Astrocyte (in vitro differentiated cells and primary cell): ENCODE measurements at regions not wholly inside any gene's neighbourhood (a gene's known extent, or its start where the extent isn't known, plus 50 kb on each side); places are given as distances from the start of the nearest gene placed in this dataset.

ENCODE experiments used
- DNase-seq: peaks from one replicate; pipeline ENCODE4 v3.0.0-alpha.2; 2010; ENCODE audit warnings: low read depth
- FAIRE-seq: peaks from 2 replicates; lab custom pipeline; 2011; peaks lifted over from hg19 to GRCh38; lab: Jason Lieb, UNC
- H2AFZ ChIP-seq: 2 replicates; pipeline ENCODE4 v1.6.0; 2012; ENCODE audit warnings: low read depth, low read length, inconsistent platforms
- H3K27ac ChIP-seq: 2 replicates; pipeline ENCODE4 v1.5.1; 2011; ENCODE audit warnings: low read depth, low read length, inconsistent platforms
- H3K27me3 ChIP-seq: 2 replicates; pipeline ENCODE4 v1.6.0; 2011; ENCODE audit warnings: low read length, inconsistent platforms; ENCODE audit not compliant: insufficient read depth
- H3K36me3 ChIP-seq: 2 replicates; pipeline ENCODE4 v1.5.1; 2011; ENCODE audit warnings: low read length, inconsistent platforms; ENCODE audit not compliant: insufficient read depth
- H3K4me1 ChIP-seq: 2 replicates; pipeline ENCODE4 v1.5.1; 2011; ENCODE audit warnings: low read length, inconsistent platforms; ENCODE audit not compliant: insufficient read depth
- H3K4me2 ChIP-seq: 2 replicates; pipeline ENCODE4 v1.6.0; 2012; ENCODE audit warnings: low read length, inconsistent platforms
- H3K4me3 ChIP-seq: 2 replicates; pipeline ENCODE4 v1.5.1; 2011; ENCODE audit warnings: low read depth, mild to moderate bottlenecking, low read length, inconsistent platforms; ENCODE audit not compliant: insufficient read depth
- H3K79me2 ChIP-seq: 2 replicates; pipeline ENCODE4 v1.6.0; 2012; ENCODE audit warnings: mild to moderate bottlenecking, low read length, inconsistent platforms; ENCODE audit not compliant: insufficient read depth
- H3K9ac ChIP-seq: 2 replicates; pipeline ENCODE4 v1.6.0; 2012; ENCODE audit warnings: mild to moderate bottlenecking, low read length, inconsistent platforms
- H3K9me3 ChIP-seq: 2 replicates; pipeline ENCODE4 v1.5.1; 2012; ENCODE audit warnings: low read depth, mild to moderate bottlenecking, low read length, inconsistent platforms; ENCODE audit not compliant: insufficient read depth
- H4K20me1 ChIP-seq: 2 replicates; pipeline ENCODE4 v1.6.0; 2012; ENCODE audit warnings: low read length, inconsistent platforms; ENCODE audit not compliant: insufficient read depth
- H3K27ac Mint-ChIP-seq: one replicate; pipeline ENCODE4 v1.8.0; 2021; ENCODE audit warnings: mild to moderate bottlenecking, mixed read lengths; ENCODE audit not compliant: unreplicated experiment
- H3K27me3 Mint-ChIP-seq: one replicate; pipeline ENCODE4 v1.8.0; 2021; ENCODE audit warnings: low read depth, mixed read lengths; ENCODE audit not compliant: unreplicated experiment
- H3K36me3 Mint-ChIP-seq: one replicate; pipeline ENCODE4 v1.8.0; 2021; ENCODE audit warnings: low read depth, mixed read lengths; ENCODE audit not compliant: unreplicated experiment
- H3K4me1 Mint-ChIP-seq: one replicate; pipeline ENCODE4 v1.8.0; 2021; ENCODE audit warnings: low read depth, mixed read lengths; ENCODE audit not compliant: unreplicated experiment
- H3K4me3 Mint-ChIP-seq: one replicate; pipeline ENCODE4 v1.8.0; 2021; ENCODE audit warnings: mild to moderate bottlenecking, moderate library complexity, mixed read lengths; ENCODE audit not compliant: unreplicated experiment
- H3K9me3 Mint-ChIP-seq: one replicate; pipeline ENCODE4 v1.8.0; 2021; ENCODE audit warnings: mild to moderate bottlenecking, mixed read lengths; ENCODE audit not compliant: unreplicated experiment
- EZH2 ChIP-seq: IDR thresholded peaks from 2 replicates; pipeline ENCODE4 v1.6.1; 2012; ENCODE audit warnings: mild to moderate bottlenecking, low read length, inconsistent platforms; ENCODE audit not compliant: insufficient read depth
- TF ChIP-seq, protein P1 (sequence below): IDR thresholded peaks from 2 replicates; pipeline ENCODE4 v1.5.1; 2011; ENCODE audit warnings: low read depth, mild to moderate bottlenecking, inconsistent platforms, low read length, moderate library complexity; ENCODE audit not compliant: insufficient read depth

DNA sequence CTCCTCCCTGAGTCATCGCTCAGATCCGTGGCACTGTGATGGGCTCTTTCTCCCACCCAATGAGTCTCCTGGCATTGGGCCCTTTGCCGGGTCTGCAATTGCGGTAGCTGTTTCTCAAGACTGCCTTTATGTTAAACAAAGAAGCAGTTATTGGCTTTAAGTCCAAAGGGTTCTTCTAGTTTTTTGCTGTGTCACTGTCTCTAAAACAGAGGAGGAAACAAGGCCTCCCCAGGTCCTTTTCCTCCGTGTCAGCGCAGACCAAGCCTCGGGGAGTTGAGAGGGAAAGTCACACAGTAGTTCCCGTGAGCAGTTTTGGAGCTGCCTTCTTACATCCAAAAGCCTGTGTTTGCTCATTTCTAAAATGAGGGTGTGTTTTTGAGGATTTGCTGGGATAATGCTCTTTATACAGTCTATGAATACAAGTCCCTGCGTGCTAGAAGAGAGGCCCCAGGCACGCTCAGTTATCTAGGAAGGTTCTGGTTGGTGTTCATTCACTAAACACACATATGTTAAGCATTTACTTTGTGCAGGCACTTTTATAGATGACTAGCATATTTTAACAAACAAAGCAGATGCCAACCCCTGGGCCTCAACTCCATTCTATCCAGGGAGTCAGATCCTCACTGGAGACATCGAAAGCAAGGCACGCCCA lies 126.0 kb upstream of the PZP start:
- H3K4me1 ChIP-seq = peaks cover 5% of the 10 kb centered on the region
- Mint-ChIP-seq H3K27ac (no peak overlapping the region), H3K36me3 (no peaks in the 10 kb centered on the region), H3K27me3 (peaks cover 2% of the 10 kb centered on the region), H3K4me1 (no peaks in the 10 kb centered on the region), H3K9me3 (peaks cover 10% of the 10 kb centered on the region), H3K4me3 (no peak overlapping the region)
- H3K36me3 ChIP-seq = no peaks in the 10 kb centered on the region
- no peak overlapping the region for H3K4me3 ChIP-seq
- peak overlapping the region; percentile 53 for H2AFZ ChIP-seq
- H3K27ac ChIP-seq = no peak overlapping the region
- FAIRE-seq (no peak), DNase-seq (peak; percentile 18)
- no peaks in the 10 kb centered on the region for H4K20me1 ChIP-seq
- no peaks in the 10 kb centered on the region for H3K27me3 ChIP-seq
- H3K4me2 ChIP-seq = peak overlapping the region; percentile 31
- H3K9me3 ChIP-seq = no peaks in the 10 kb centered on the region
- TF ChIP-seq, protein P1, sequence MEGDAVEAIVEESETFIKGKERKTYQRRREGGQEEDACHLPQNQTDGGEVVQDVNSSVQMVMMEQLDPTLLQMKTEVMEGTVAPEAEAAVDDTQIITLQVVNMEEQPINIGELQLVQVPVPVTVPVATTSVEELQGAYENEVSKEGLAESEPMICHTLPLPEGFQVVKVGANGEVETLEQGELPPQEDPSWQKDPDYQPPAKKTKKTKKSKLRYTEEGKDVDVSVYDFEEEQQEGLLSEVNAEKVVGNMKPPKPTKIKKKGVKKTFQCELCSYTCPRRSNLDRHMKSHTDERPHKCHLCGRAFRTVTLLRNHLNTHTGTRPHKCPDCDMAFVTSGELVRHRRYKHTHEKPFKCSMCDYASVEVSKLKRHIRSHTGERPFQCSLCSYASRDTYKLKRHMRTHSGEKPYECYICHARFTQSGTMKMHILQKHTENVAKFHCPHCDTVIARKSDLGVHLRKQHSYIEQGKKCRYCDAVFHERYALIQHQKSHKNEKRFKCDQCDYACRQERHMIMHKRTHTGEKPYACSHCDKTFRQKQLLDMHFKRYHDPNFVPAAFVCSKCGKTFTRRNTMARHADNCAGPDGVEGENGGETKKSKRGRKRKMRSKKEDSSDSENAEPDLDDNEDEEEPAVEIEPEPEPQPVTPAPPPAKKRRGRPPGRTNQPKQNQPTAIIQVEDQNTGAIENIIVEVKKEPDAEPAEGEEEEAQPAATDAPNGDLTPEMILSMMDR = no peak
- TF ChIP-seq EZH2 = no peak
- no peaks in the 10 kb centered on the region for H3K79me2 ChIP-seq
- no peak overlapping the region for H3K9ac ChIP-seq

DNA sequence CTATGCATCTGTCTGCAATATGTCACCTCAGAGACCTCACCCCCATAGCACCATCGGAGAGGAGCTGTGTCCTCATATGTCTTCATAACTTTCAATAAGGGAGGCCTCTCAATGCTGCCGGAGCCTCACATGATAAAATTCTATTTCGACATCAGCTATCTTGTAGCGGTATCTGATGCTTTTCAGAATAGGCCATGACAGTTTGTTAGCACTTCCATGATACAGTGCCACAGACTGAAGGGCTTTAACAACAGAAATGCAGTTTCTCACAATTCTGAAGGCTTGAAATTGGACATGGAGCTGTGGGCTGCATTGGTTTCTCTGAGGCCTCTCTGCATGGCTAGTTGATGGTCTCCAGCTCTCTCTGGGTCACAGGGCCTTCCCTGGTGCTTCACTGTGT lies 125.0 kb upstream of the PZP start:
- peaks cover under 1% of the 10 kb centered on the region for H3K27me3 Mint-ChIP-seq
- Histone ChIP-seq H3K4me1 (peaks cover 5% of the 10 kb centered on the region), H3K9me3 (no peaks in the 10 kb centered on the region), H3K79me2 (no peaks in the 10 kb centered on the region), H2AFZ (no peak overlapping the region), H3K27me3 (no peaks in the 10 kb centered on the region), H3K9ac (no peak overlapping the region), H3K36me3 (no peaks in the 10 kb centered on the region), H4K20me1 (no peaks in the 10 kb centered on the region), H3K27ac (no peak overlapping the region), H3K4me3 (no peak overlapping the region), H3K4me2 (no peak overlapping the region)
- no peak overlapping the region for H3K27ac Mint-ChIP-seq
- H3K4me3 Mint-ChIP-seq = no peak overlapping the region
- peaks cover 6% of the 10 kb centered on the region for H3K9me3 Mint-ChIP-seq
- DNase-seq (no peak), FAIRE-seq (no peak)
- no peaks in the 10 kb centered on the region for H3K36me3 Mint-ChIP-seq
- no peak for TF ChIP-seq EZH2
- TF ChIP-seq, protein P1 = no peak
- H3K4me1 Mint-ChIP-seq = no peaks in the 10 kb centered on the region

DNA sequence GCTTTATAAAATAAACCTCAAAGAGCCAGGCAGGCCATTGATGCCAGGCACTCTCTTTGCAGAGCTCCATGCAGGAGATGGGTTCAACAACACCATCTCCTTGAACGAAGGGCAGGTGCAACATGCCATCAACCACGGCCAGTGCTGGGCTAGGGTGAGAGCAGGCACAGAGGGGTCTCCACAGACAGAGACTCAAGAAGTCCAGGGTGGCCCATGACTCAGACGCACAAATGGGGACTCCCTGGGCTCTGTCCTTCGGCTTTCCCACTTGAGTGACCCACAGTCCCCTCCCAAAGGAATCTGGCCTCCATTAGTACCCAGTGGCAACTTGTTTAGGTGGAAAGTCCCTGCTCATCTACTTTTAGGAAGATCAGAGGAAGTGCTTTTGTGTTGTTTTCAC lies 124.4 kb upstream of the PZP start:
- Histone ChIP-seq H3K27me3 (no peaks in the 10 kb centered on the region), H3K9ac (no peak overlapping the region), H3K4me2 (no peak overlapping the region), H3K4me3 (no peak overlapping the region), H4K20me1 (no peaks in the 10 kb centered on the region), H3K9me3 (no peaks in the 10 kb centered on the region), H3K27ac (no peak overlapping the region), H3K79me2 (no peaks in the 10 kb centered on the region), H3K36me3 (no peaks in the 10 kb centered on the region), H3K4me1 (peaks cover 5% of the 10 kb centered on the region), H2AFZ (no peak overlapping the region)
- Mint-ChIP-seq H3K27ac (no peak overlapping the region), H3K4me3 (no peak overlapping the region), H3K9me3 (peaks cover 6% of the 10 kb centered on the region), H3K27me3 (no peaks in the 10 kb centered on the region), H3K4me1 (no peaks in the 10 kb centered on the region), H3K36me3 (no peaks in the 10 kb centered on the region)
- FAIRE-seq (no peak), DNase-seq (no peak)
- no peak for TF ChIP-seq EZH2
- TF ChIP-seq, protein P1 = no peak
